Neural cell (in vitro differentiated cells): ENCODE measurements at regions not wholly inside any gene's neighbourhood (a gene's known extent, or its start where the extent isn't known, plus 50 kb on each side); places are given as distances from the start of the nearest gene placed in this dataset.

Experiments
- POLR2AphosphoS5 ChIP-seq: IDR thresholded peaks from 2 replicates; pipeline ENCODE4 v1.6.1; 2012
- TF ChIP-seq, protein P1 (sequence below): IDR thresholded peaks from 2 replicates; pipeline ENCODE4 v1.6.1; 2012; ENCODE audit warnings: borderline replicate concordance
- TF ChIP-seq, protein P2 (sequence below): fragments of 450-650 bp; IDR thresholded peaks from 2 replicates; pipeline ENCODE4 v1.5.1; 2014; ENCODE audit warnings: antibody characterized with exemption, mild to moderate bottlenecking, moderate library complexity; ENCODE audit not compliant: poor library complexity, severe bottlenecking

DNA sequence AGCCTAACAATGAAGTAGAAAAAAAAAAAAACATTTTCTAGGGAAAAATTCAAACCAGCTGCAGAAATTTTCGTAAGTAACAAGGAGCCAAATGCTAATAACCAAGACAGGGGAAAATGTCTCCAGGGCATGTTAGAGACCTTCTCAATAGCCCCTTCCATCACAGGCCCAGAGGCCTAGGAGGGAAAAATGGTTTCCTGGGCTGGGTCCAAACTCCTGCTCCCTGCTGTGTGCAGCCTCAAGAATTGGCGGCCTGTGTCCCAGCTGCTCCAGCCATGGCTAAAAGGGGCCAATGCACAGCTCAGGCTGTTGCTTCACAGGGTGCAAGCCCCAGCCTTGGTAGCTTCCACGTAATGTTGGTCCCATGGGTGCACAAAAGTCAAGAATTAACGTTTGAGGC, 266.2 kb downstream of the ZEB2 start:
- TF ChIP-seq, protein P1, sequence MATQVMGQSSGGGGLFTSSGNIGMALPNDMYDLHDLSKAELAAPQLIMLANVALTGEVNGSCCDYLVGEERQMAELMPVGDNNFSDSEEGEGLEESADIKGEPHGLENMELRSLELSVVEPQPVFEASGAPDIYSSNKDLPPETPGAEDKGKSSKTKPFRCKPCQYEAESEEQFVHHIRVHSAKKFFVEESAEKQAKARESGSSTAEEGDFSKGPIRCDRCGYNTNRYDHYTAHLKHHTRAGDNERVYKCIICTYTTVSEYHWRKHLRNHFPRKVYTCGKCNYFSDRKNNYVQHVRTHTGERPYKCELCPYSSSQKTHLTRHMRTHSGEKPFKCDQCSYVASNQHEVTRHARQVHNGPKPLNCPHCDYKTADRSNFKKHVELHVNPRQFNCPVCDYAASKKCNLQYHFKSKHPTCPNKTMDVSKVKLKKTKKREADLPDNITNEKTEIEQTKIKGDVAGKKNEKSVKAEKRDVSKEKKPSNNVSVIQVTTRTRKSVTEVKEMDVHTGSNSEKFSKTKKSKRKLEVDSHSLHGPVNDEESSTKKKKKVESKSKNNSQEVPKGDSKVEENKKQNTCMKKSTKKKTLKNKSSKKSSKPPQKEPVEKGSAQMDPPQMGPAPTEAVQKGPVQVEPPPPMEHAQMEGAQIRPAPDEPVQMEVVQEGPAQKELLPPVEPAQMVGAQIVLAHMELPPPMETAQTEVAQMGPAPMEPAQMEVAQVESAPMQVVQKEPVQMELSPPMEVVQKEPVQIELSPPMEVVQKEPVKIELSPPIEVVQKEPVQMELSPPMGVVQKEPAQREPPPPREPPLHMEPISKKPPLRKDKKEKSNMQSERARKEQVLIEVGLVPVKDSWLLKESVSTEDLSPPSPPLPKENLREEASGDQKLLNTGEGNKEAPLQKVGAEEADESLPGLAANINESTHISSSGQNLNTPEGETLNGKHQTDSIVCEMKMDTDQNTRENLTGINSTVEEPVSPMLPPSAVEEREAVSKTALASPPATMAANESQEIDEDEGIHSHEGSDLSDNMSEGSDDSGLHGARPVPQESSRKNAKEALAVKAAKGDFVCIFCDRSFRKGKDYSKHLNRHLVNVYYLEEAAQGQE: no peak
- no peak for TF ChIP-seq POLR2AphosphoS5
- TF ChIP-seq, protein P2, sequence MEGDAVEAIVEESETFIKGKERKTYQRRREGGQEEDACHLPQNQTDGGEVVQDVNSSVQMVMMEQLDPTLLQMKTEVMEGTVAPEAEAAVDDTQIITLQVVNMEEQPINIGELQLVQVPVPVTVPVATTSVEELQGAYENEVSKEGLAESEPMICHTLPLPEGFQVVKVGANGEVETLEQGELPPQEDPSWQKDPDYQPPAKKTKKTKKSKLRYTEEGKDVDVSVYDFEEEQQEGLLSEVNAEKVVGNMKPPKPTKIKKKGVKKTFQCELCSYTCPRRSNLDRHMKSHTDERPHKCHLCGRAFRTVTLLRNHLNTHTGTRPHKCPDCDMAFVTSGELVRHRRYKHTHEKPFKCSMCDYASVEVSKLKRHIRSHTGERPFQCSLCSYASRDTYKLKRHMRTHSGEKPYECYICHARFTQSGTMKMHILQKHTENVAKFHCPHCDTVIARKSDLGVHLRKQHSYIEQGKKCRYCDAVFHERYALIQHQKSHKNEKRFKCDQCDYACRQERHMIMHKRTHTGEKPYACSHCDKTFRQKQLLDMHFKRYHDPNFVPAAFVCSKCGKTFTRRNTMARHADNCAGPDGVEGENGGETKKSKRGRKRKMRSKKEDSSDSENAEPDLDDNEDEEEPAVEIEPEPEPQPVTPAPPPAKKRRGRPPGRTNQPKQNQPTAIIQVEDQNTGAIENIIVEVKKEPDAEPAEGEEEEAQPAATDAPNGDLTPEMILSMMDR: no peak
